Uterus (tissue), 3 donors: ENCODE measurements at regions not wholly inside any gene's neighbourhood (a gene's known extent, or its start where the extent isn't known, plus 50 kb on each side); places are given as distances from the start of the nearest gene placed in this dataset.

Source experiments
- DNase-seq, 2 donors: peaks; one replicate each; pipeline ENCODE4 v3.0.0-alpha.2; 2019 to 2020
- H3K27ac ChIP-seq, 2 donors: fragments of 200-600 bp; sonication (generic); 1 replicate in 1 of 2; 2 replicates in 1 of 2; pipeline ENCODE4 v1.5.1; 2016 to 2018
- H3K27me3 ChIP-seq, 2 donors: fragments of 200-600 bp; sonication (generic); one replicate each; pipeline ENCODE4 v1.5.1; 2018 to 2019; ENCODE audit warnings: control low read depth in 1 of 2
- H3K36me3 ChIP-seq, 2 donors: fragments of 200-600 bp; sonication (generic); one replicate each; pipeline ENCODE4 v1.5.1; 2019; ENCODE audit warnings: control low read depth in 1 of 2
- H3K4me1 ChIP-seq, 2 donors: fragments of 200-600 bp; sonication (generic); one replicate each; pipeline ENCODE4 v1.5.1; 2018 to 2019; ENCODE audit warnings: control low read depth in 1 of 2
- H3K4me3 ChIP-seq, 2 donors: fragments of 200-600 bp; sonication (generic); 1 replicate in 1 of 2; 2 replicates in 1 of 2; pipeline ENCODE4 v1.5.1; 2018 to 2019; ENCODE audit warnings: mild to moderate bottlenecking in 1 of 2
- H3K9me3 ChIP-seq, 2 donors: fragments of 200-600 bp; sonication (generic); one replicate each; pipeline ENCODE4 v1.5.1; 2019; ENCODE audit warnings: control low read depth in 1 of 2
- POLR2A ChIP-seq, 2 donors: fragments of 450-650 bp; IDR thresholded peaks; one replicate each; pipeline ENCODE4 v1.6.1; 2016; ENCODE audit warnings: antibody characterized with exemption in 2 of 2, mild to moderate bottlenecking in 1 of 2, moderate library complexity in 1 of 2
- intact Hi-C: fragments of 100-400 bp; cut with DNase I; formaldehyde crosslinking; loops from one replicate; pipeline ENCODE4 v1.15.1; 2023; ENCODE audit warnings: low total_unique reads
- TF ChIP-seq, protein P1 (sequence below), 4 experiments: fragments of 200-600 bp in 2 of 4; fragments of 450-650 bp in 2 of 4; sonication (generic) in 2 of 4; IDR thresholded peaks; one replicate each; pipeline ENCODE4 v1.5.1; 2016 to 2019; ENCODE audit warnings: antibody characterized with exemption in 4 of 4, mild to moderate bottlenecking in 2 of 4, moderate library complexity in 1 of 4
- donor health status: DM: yes; HTN: yes; CAD: no.

DNA sequence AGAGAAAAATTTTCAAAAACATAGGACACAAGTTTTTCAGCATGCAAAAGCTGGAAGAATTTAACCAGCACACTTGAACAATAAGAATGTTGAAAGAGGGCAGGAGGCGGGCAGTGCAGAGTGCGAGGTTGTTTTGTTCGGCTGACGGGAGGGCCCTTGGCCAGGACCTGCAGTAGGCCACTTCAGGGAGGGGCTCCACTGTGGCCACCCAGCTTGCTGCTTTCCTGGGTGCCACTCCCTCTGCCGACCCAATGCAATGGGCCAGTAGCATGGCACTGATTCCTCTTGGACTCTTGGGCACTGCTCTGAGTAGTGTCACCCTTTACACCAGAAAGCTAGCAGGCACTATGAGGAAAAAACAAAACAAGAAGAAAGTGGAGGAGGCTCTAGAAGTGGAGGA is 92.9 kb downstream of the SNRPE start:
- Histone ChIP-seq H3K36me3 (no peaks in the 10 kb centered on the region), H3K27me3 (no peaks in the 10 kb centered on the region), H3K4me3 (no peak overlapping the region), H3K4me1 (no peaks in the 10 kb centered on the region), H3K27ac (no peak overlapping the region), H3K9me3 (no peaks in the 10 kb centered on the region)
- DNase-seq: no peak
- no peak for TF ChIP-seq POLR2A (IDR thresholded peaks at IDR 0.05)
- TF ChIP-seq, protein P1, sequence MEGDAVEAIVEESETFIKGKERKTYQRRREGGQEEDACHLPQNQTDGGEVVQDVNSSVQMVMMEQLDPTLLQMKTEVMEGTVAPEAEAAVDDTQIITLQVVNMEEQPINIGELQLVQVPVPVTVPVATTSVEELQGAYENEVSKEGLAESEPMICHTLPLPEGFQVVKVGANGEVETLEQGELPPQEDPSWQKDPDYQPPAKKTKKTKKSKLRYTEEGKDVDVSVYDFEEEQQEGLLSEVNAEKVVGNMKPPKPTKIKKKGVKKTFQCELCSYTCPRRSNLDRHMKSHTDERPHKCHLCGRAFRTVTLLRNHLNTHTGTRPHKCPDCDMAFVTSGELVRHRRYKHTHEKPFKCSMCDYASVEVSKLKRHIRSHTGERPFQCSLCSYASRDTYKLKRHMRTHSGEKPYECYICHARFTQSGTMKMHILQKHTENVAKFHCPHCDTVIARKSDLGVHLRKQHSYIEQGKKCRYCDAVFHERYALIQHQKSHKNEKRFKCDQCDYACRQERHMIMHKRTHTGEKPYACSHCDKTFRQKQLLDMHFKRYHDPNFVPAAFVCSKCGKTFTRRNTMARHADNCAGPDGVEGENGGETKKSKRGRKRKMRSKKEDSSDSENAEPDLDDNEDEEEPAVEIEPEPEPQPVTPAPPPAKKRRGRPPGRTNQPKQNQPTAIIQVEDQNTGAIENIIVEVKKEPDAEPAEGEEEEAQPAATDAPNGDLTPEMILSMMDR (IDR thresholded peaks at IDR 0.05): no peak
- intact Hi-C loops: no loop called here

DNA sequence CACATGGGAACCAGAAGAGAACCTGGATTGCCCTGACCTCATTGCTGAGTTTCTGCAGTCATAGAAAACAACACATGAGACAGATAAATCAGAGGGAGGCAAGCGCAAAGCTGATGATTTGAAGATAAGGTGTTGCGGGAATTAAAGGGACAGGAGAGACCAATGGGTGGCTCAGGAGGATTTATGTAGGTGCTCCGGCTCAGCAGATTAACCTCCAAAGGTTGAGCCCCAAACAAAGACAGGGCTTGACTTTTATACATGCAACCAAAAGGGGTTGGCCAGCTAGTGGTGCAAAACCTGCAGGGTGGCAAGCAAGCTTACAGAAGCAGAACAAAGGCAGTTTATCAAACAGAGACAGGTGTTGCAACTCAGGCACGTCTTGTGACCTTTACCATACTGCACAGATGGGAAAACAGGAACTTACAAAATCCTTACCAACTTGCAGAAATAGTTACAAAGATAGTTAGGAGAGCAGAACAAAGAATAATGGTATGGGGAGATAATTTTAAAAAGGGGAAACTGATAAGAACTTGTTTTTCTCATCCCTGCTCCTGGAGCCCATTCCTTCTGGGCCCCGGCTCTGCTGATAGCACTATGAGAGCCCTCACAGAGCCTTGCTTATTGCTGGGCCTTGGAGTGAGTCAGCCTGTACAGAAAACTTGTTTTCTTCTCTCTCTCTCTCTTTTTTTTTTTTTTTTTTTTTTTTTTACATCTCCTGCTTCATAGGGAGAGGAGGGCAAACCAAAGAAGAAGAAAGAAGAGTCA is 93.6 kb downstream of the SNRPE start:
- Histone ChIP-seq H3K4me1 (no peaks in the 10 kb centered on the region), H3K9me3 (no peaks in the 10 kb centered on the region), H3K27ac (no peak overlapping the region), H3K4me3 (no peak overlapping the region), H3K36me3 (no peaks in the 10 kb centered on the region), H3K27me3 (no peaks in the 10 kb centered on the region)
- TF ChIP-seq POLR2A (IDR thresholded peaks at IDR 0.05): no peak
- TF ChIP-seq, protein P1 (IDR thresholded peaks at IDR 0.05): no peak
- DNase-seq: no peak
- intact Hi-C loops: no loop called here

DNA sequence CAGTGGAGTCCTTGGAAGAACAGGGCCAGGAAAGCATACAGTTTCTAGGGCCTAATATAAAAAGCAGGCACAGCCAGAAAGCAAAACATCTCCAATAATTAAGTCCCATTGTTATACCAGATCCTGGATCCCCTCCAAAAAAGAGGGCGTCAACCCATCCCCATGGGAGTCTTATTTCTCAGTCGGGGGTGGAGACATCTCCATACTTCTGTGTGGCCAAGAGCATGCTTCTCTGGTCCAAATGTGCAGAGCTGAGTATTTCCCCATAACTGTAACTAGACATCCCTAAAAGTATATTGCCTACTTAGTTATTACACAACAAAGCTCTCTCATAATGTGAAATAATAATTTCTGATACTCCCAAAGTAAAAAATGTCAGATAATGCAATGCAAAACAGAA is 104.2 kb upstream of the SOX13 start:
- intact Hi-C loops: no loop called here
- Histone ChIP-seq H3K27ac (no peak overlapping the region), H3K36me3 (no peaks in the 10 kb centered on the region), H3K4me1 (no peaks in the 10 kb centered on the region), H3K9me3 (no peaks in the 10 kb centered on the region), H3K27me3 (no peaks in the 10 kb centered on the region), H3K4me3 (no peak overlapping the region)
- TF ChIP-seq, protein P1 (IDR thresholded peaks at IDR 0.05): no peak
- TF ChIP-seq POLR2A (IDR thresholded peaks at IDR 0.05): no peak
- peak; percentile 18 to 19 for DNase-seq

DNA sequence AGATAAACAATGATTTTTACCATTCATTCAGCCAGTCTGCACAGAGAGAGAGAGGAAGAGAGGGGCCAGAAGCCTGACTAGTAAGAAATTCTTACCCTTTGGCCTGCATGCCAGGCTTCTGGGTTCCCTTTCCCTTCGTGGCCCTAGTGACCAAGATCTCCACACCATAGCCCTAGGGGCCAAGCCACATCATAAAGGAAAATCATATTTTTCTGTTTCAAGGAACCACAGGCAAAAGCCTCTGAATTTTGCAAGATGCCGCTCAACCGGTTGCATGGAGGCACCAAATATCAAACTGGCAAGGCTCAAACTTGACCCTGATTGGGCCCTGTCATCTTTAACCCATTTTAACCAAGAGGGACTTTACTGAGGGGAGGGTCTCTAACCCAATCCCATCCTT is 103.1 kb upstream of the SOX13 start:
- no peak overlapping the region for H3K27ac ChIP-seq
- no peaks in the 10 kb centered on the region for H3K36me3 ChIP-seq
- H3K4me3 ChIP-seq: no peak overlapping the region
- H3K4me1 ChIP-seq: no peaks in the 10 kb centered on the region
- TF ChIP-seq, protein P1 (IDR thresholded peaks at IDR 0.05): no peak
- no peak for TF ChIP-seq POLR2A (IDR thresholded peaks at IDR 0.05)
- H3K9me3 ChIP-seq: no peaks in the 10 kb centered on the region
- DNase-seq: no peak
- H3K27me3 ChIP-seq: no peaks in the 10 kb centered on the region
- intact Hi-C loops: no loop called here

DNA sequence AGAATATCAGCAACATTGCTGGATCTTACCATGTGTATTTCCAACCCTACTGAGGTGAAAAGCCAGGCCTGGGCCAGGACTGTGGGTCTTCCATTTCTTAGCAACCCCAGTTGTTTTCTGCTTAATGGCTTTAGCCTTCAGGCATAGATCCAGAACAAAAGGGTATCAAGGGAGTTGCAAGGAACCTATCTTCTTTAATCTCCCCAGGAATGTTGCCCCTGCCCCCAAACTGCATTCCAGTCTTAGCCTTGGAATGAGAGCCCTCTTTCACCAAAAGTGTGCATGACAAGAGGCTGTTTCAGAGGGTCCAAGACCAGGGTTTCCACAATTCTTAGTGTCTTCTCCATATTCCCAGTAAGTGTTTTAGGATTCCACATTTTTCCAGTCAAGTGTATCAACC is 87.9 kb upstream of the SOX13 start:
- DNase-seq: no peak
- intact Hi-C loops: no loop called here
- H3K27ac ChIP-seq: no peak overlapping the region
- H3K9me3 ChIP-seq: no peaks in the 10 kb centered on the region
- H3K4me3 ChIP-seq: no peak overlapping the region
- no peaks in the 10 kb centered on the region for H3K4me1 ChIP-seq
- no peaks in the 10 kb centered on the region for H3K27me3 ChIP-seq
- H3K36me3 ChIP-seq: no peaks in the 10 kb centered on the region
- TF ChIP-seq, protein P1 (IDR thresholded peaks at IDR 0.05): no peak
- no peak for TF ChIP-seq POLR2A (IDR thresholded peaks at IDR 0.05)
